ENCODE measurements at regions not wholly inside any gene's neighbourhood (a gene's known extent, or its start where the extent isn't known, plus 50 kb on each side); places are given as distances from the start of the nearest gene placed in this dataset.
"Not testable (repeated sequence)": the region's sequence is repeated elsewhere in the genome, so short reads cannot be mapped to it uniquely, and the experiment has no call there.

DNA sequence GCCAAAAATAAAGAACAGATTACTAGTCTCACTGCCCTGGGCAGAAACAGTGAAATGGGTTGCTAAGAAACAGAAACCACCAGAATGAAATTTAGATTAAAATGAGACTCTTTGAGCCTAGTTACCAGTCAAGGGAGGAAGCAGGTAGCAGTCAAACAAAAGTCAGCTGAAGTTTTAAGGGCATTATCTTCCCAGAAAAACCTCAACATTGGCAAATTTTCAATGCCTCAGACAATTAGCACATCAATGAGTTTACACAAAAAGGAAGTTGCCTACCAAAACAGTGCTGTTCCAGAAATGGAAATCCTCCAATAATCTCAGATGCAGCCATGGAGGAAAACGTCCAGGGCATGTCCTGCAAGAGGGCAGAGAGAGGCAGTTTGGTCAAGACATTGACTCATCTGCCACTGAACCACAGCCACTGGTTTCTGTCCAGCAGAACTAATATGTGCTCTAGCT is 399.7 kb upstream of the ADGRB3 start:
- DNase-seq (ENCODE audit: low read depth), result no peak

DNA sequence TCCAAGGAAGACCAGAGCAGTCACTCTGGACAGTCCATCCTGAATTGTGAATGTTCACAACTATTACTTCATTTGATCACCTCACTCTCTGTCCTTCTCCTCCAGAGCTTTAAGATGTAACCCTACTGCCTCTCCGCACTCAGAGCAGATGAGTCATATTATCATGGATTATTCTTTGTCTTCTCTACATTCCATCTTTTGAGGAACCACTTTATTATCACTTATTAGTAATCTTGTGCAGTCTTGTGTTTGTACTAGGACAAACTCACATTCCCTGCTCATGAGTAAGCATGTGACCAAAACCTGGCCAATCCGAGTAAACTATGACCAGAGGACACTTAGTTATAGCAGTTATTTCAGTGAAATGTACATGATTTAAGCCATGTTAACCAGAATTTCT is 401.5 kb upstream of the ADGRB3 start:
- no peak for DNase-seq (ENCODE audit: low read depth)

DNA sequence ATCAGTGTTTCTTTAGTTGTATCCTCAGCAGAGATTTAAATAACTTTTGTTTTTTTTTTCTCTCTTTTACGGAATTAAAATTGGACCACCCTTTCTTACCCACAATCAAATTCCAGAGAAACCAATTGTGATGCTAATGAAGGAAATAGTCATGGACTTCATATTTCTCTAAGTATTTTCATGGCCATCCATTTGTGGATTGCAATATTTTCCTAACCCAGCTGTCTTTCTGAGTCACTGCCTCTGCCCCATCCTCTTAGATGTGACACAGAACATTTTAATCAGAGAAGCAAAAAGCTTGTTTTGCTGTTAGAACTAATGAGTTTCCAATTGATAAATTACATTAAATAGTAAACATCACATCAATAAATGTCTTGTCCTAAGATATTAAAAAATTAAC is 405.5 kb upstream of the ADGRB3 start:
- no peak for DNase-seq (ENCODE audit: low read depth)

DNA sequence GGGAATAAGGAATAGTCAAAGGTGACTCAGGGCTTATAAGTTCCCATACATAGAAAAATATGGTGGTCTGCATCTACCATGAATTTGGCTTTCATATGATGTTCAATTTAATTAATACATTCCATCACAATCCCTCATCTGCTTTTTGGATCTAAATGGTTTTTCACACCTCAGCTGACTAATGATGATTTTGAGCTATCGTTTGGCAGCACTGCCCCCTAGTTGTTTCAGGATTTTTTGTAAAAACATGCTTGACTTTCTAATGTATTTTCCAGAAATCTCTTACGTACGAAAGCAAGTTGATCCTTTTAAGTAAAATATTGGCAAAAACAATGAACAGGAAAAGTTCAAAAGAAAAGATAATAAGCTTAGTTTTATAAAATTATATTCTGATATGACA is 408.6 kb upstream of the ADGRB3 start:
- DNase-seq (ENCODE audit: low read depth), result no peak

DNA sequence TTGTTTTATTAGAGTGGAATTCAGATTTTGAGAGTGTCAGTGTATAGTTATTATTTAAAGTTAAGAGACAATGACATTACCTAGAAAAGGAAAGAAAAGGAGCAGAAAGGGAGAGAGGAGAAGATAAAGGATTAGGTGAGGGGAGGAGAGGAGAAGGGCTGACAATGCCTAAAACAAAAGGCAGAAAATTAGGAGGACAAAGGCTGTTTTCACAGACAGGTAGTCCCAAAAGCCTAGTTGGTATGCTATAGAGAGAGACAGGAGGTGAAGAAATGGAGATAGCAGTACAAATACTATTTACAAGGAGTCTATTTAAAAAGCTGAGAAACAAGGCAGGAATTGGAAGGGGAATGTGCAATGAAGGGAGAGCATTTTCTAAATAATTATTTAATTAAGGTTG is 409.4 kb upstream of the ADGRB3 start:
- DNase-seq (ENCODE audit: low read depth), result no peak

DNA sequence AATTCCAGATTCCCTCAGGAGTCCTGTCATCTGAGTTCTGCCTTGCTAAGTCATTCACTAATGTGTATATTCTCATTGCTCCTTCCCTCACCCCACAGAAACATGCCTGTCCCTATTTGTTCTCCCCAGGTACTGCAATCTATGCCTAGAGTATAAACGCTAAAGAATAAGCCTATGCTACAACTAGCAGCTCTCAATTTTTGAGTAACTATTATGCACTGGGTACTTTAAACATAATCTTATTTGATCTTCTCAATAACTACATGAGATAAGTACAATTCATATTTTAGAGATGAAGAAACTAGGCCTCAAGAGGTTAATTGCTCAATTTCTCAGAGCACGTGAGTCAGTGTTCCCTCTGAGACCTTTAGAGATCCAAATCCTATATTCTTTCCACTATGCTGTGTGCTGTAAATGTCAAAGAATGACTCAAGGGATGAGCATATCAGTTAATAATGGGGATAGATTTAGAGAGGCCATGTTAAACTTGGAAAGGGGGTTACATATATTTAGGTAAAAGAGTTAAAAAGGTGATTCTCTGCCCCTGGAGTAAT is 423.8 kb upstream of the ADGRB3 start:
- DNase-seq (ENCODE audit: low read depth), result no peak

DNA sequence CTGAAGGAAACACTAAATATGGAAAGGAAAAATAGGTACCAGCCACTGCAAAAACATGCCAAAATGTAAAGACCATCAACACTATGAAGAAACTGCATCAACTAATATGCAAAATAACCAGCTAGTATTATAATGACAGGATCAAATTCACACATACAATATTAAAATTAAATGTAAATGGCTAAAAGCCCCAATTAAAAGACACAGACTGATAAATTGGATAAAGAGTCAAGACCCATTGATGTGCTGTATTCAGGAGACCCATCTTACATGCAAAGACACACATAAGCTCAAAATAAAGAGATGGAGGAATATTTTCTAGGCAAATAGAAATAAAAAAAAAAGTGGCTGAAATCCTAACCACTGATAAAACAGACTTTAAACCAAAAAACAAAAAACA is 427.5 kb upstream of the ADGRB3 start:
- DNase-seq (ENCODE audit: low read depth), result not testable (repeated sequence)

DNA sequence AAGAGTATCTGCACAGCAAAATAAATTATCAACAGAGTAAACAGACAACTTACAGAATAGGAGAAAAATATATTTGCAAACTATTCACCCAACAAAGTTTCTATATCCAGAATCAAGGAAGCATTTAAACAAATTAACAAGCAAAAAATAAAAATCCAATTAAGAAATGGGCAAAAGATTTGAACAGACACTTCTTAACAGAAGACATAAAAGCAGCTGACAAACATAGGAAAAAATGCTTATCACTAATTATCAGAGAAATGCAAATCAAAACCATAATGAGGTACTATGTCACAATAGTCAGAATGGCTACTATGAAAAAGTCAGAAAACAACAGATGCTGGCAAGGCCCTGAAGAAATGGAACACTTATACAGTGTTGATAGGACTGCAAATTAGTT is 434.2 kb upstream of the ADGRB3 start:
- no peak for DNase-seq (ENCODE audit: low read depth)

DNA sequence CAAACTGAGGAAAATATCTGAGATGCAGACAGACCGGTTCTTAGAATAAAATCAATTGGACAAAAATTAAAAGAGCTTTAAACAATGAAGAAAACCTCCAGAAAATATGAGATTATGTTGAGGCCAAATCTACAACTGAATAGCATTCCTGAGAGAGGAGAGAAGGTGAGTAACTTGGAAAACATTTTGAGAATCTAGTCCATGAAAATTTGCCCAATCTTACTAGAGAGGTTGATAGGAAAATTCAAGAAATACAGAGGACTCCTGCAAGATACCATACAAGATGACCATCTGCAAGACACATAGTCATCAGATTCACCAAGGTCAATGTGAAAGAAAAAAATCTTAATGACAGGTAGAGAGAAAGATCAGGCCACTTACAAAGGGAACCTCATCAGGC is 437.7 kb upstream of the ADGRB3 start:
- no peak for DNase-seq (ENCODE audit: low read depth)

DNA sequence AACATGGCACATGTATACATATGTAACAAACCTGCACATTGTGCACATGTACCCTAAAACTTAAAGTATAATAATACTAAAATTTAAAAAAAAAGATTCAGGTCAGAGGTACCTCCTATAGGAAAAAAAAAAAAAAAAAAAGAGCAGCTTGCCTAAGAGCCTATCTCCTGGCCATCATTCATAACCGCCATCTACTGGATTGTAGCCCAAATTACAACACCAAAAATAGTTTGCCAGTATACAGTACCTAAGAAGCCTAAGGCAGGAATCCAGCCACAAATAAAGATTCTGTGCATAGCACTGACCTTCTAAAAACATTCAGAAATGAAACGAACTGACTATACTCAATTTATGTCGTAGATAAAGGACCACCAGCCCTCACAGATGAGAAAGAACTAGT is 438.4 kb upstream of the ADGRB3 start:
- no peak for DNase-seq (ENCODE audit: low read depth)

DNA sequence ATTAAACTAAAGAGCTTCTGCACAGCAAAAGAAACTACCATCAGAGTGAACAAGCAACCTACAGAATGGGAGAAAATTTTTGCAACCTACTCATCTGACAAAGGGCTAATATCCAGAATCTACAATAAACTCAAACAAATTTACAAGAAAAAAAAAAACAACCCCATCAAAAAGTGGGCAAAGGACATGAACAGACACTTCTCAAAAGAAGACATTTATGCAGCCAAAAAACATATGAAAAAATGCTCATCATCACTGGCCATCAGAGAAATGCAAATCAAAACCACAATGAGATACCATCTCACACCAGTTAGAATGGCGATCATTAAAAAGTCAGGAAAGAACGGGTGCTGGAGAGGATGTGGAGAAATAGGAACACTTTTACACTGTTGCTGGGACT is 439.3 kb upstream of the ADGRB3 start:
- not testable (repeated sequence) for DNase-seq (ENCODE audit: low read depth)

DNA sequence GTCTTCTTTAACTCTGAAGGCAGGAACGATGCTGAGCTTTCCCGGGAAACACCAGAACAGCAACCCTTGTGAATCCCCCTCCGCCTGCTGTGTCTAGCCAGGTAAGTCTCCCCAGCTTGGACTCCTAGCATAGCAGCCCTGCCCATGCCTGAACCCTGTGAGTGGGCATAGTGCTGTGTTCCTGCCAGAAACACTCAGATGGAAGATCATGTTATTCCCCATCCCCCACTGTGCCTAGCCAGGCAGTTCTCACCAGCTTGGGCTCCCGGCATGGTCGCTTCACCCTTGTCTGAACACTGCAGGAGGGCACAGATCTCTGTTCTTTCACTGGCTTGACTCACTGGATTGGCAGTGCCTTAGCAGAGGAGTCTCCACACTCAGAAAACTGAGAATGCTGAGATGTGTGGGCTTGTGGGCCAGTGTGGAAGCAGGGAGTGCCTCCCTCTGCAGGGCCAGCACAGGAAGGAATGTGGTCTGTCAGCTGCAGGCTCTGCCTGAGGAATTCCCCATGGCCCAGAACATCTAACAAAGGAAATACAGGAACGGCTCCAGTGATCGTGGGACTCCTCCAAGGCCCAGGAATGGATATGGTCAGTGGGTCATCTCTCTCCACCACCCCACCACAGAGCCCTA is 440.1 kb upstream of the ADGRB3 start:
- no peak for DNase-seq (ENCODE audit: low read depth)

DNA sequence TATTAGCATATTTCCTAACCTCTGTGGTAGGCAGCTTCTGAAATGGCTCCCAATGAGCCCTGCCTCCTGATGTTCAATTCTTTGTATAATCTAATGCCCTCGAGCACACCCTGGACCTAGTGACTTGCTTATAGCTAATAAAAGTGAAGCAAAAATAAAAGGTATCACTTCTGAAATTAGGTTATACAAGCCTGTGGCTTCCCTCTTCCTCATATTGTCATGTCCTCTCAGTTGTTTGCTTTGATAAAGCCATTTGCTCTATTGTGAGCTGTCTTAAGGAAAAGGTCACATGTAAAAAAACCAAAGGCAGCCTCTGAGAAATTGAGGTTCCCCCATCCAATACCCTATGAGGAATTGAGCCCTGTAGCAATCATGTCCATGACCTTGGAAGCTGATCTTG is 442.1 kb upstream of the ADGRB3 start:
- no peak for DNase-seq (ENCODE audit: low read depth)

DNA sequence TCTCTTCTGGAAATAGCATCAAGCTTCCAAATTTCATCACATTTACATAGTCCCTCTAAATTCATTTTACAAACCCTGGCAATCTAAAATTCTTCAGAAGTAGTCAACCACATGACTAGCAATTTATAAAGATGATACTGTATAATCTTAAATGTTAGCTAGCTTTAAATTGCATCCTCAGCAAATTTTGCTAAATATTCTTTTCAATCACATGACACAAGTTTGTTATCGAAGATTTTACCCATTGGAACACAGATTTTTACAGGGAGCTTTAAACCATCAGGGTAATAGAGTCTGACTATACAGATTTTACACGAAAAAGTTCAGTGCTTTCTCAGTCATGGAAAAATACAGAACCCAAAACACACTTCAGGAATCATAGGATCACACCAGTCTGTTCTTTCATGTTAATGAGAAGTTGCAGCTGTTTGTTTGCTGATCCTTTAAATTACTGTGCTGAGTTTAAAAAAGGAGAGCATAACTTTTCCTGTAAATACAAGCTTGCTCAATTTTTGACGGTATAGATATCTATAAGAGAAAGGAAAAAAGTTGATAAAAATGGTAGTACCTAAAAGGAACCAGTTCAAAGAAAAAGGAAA is 445.8 kb upstream of the ADGRB3 start:
- DNase-seq (ENCODE audit: low read depth), result no peak

DNA sequence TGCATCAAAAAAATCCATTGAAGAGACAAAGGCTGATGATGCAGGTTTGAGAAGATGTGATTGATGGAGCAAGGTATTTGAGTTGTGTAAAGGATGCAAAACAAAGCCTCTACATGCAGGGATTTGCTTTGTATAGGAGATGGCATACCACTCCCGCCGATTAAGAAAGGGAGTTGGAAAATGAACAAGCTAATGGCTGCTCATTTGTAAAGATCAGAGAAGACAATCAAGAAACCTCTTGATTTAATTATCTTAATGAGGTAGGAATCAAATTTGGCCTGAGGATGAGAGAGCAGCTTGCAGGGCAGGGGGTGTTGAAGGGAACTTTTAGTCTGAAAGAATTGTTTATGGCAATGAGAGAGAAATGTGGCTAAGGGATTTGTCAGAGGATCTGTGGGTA is 448.2 kb upstream of the ADGRB3 start:
- no peak for DNase-seq (ENCODE audit: low read depth)

DNA sequence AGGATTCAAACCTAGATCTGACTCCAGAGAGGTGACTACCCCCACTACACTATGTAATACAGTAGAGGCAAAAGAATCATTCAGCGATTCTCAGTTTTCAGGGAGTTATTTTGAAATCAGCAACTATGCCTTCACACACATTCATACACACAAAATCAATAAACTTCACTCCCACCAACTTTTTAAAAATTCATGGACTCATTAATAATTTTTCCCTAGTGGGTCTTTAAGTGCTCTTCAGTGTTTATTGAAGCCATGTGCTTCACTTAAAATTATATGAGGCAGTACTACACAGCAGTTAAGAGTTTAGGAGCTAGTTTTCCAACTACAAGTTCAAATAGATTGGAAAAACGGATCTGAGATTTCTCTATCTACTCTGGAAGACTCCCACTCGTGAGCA is 452.7 kb upstream of the ADGRB3 start:
- DNase-seq (ENCODE audit: low read depth), result no peak

DNA sequence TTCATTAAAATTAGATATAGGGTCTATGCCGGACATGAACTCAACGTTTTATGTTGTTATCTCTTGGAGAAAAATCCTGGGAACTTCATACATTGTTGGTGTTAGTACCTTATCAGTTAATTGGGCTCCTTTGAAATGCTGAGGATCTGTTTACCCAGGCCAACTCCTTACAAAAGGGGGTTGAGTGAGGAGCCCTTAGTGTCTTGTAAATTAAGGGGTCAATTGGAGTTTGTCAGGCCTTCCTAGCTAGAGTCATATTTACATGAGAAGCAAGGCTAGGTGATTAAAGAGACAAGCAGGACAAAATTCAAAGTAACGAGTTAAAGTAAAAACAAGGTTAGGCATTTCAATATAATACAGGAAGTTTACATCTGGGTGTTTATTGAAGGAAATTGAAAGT is 454.1 kb upstream of the ADGRB3 start:
- not testable (repeated sequence) for DNase-seq (ENCODE audit: low read depth)

DNA sequence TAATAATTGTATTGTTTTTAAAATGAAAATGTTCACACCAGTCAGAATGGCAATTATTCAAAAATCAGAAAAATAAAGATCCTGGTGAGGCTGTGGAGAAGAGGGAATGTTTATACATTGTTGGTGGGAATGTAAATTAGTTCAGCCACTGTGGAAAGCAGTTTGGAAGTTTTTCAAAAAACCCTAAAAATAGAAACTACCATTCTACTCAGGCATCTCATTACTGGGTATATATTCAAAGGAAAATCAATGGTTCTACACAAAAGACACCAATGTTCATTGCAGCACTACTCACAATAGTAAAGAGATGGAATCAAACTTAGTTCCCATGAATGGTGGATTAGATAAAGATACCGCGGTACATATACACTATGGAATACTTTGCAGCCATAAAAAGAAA is 461.5 kb upstream of the ADGRB3 start:
- no peak for DNase-seq (ENCODE audit: low read depth)

DNA sequence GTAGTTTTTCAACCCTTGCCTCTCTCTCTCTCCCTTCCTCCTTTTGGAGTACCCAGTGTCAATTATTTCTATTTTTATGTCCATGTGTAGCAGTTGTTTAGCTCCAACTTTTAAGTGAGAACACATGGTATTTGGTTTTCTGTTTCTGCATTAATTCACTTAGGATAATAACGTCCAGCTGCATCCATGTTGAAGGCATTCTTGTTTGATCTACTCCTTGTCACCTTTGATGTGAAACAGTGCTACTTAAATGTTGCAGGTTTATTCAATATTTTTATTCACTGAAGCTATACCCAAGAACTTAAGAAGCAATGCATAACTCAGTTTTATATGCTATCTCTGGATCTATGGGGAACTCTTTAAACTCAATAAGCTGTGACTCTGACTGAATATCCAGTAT is 465.2 kb upstream of the ADGRB3 start:
- no peak for DNase-seq (ENCODE audit: low read depth)

DNA sequence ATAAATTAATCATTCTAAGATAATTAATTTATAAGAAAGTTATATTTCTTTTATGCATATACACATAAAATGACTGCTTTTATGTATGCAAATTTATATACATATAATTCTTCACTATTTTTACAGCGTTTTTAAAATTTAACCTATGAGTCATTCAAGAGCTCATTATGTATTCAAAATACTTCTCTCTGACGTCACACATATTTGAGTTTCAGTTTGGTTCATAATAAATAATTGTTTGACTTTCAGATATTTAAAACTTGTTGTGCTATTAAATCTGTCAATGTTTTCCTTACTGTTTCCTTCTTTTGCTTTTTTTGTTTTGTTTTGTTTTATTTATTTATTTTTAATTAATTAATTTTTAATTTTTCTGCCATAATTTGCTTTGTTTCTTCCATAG is 467.5 kb upstream of the ADGRB3 start:
- no peak for DNase-seq (ENCODE audit: low read depth)

DNA sequence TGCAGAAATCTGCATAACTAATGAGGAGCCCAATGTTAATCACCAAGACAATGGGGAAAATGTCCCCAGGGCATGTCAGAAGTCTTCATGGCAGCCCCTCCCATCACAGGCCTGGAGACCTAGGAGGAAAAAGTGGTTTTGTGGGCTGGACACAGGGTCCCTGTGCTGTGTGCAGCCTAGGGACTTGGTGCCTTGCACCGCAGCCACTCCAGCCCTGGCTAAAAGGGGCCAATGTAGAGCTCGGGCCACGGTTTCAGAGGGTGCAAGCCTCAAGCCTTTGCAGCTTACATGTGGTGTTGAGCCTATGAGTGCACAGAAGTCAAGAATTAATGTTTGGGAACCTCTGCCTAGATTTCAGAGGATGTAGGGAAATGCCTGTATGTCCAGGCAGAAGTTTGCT is 474.3 kb upstream of the ADGRB3 start:
- not testable (repeated sequence) for DNase-seq (ENCODE audit: low read depth)

DNA sequence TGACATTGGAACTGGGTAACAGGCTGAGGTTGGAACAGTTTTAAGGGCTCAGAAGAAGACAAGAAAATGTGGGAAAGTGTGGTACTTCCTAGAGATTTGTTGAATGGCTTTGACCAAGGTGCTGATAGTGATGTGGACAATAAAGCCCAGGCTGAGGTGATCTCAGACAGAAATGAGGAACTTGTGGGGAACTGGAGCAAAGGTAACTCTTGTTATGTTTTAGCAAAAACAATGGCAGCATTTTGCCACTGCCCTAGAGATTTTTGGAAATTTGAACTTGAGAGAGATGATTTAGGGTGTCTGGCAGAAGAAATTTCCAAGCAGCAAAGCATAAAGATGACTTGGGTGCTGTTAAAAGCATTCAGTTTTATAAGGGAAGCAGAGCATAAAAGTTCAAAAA is 474.7 kb upstream of the ADGRB3 start:
- no peak for DNase-seq (ENCODE audit: low read depth)

DNA sequence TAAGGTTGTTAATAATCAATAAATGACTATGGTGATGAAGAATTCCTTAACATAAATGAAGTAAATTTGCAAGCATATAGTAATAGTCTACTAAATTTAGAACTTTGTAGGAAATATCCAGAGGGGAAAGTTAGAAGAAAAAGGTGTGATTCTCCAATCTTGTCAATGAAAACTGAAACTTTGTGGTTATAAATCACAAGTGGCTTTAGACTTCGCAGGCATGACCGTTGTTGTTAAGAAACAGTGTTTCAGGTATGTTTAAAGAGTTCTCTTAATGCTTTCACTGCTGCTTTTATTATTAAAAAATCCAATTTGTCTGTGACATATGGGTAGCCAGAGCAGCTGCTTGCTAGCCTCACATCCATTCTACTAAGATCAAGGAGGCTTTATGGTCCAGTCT is 475.6 kb upstream of the ADGRB3 start:
- no peak for DNase-seq (ENCODE audit: low read depth)

DNA sequence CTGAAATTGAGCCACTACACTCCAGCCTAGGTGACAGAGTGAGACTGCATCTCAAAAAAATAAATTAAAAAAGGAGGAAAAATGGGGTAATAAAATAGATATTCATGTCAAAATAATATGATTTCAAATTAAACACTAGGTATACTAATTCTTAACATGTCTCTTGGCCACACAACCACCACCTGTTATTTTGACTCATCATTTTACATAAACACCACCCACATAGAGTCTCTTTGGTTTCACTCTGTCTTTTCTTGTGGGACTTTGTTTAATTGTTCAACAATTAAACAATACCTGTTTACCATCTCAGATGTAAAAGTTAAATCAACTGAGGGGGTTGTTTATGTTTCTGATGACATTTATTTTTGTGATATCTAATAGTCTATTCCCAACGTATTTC is 476.8 kb upstream of the ADGRB3 start:
- no peak for DNase-seq (ENCODE audit: low read depth)

Measured in fibroblast of the conjunctiva (primary cell).